ENCODE measurements at regions not wholly inside any gene's neighbourhood (a gene's known extent, or its start where the extent isn't known, plus 50 kb on each side); places are given as distances from the start of the nearest gene placed in this dataset.

DNA sequence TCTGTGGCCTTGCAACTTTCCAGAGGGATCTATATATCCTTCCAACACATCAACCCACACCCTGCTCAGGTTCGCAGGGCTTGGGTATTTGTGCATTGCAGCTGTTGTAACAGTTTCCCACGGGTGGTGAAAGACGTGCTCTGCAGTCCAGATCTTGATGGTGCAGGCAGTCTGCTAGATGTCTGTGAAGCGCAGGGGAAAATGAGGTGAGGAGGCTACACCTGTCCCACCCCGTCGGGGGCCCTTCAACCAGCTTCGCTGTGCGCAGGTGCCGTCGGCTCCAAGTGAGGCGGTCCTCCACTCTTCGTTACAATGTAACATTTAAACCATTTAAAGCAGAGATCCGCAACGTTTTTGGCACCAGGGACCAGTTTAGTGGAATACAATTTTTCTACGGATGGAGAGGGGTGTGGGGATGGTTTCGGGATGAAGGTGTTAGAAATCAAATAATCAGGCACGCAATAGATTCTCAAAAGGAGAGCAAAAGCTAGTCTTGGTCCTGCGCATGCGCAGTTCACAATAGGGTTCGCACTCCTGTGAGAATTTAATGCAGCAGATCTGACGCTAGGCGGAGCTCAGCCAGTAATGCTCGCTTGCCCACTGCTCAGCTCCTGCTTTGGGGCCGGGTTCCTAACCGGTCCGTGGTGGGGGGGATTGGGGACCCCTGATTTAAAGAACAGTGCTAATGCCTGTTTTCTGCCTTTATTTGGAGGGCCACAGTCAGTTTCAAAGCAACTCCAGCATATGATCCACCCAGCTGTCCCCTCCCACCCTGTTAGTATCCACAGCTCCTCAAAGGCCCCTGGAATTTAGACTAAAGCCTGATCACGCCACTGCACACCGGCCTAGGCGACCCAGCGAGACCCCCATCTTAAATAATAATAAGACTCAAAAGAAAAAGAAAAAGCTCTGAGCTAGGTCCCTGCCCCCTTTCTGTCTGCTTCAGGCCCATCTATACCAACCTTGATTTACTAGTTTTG is 97.1 kb upstream of the SELENOP start:
- intact Hi-C loops (cut with DNase I): loop anchor here (10.0 kb wide), 1 partner anchor 136 kb away; the partner anchor contains the start of gene ANXA2R
- DNase-seq: peak; percentile 86 to 97 (median 93)

DNA sequence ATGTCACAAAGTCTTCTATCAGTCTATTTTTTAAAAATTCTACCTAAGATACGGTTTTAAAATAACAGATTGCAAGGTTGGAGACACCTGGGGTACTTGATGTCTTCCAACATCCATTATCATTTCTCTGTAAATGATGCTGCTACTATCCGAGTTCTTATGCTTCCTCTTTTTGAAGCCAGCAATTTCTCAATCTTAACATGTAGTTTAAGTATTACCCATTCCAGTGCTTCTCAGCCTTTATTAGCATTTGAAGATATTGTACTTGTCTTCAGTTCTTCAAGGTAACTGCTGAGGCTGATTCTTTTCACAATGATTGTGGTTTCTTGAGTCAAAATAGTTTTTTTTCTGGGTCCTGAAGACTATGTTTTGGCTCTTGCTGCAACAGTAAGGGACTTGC is 96.4 kb upstream of the SELENOP start:
- intact Hi-C loops (cut with DNase I): loop anchor here (10.0 kb wide), 1 partner anchor 137 kb away; the partner anchor contains the start of gene ANXA2R
- DNase-seq: no peak

DNA sequence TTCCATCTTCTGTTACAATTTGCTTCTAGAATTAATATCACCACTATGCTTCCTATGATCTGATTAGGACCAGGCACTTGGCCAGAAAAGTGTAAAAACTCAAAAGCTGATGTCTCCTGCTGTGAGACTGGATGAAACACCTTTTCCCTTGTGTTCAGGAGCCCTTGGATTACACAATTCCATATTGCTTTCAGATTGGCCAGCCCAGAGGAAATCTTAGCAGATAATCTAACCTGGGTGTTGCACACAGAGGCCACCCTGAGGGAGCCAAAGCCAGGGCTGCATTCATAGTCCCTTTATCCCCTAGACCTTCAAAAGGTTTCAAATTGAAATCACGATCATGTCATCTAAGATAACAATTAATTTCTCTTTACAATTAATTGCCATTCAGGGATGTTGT is 94.1 kb upstream of the SELENOP start:
- DNase-seq: no peak
- intact Hi-C loops (cut with DNase I): loop anchor here (10.0 kb wide), 1 partner anchor 139 kb away; the partner anchor contains the start of gene ANXA2R

- DNase-seq: no peak
- intact Hi-C loops (cut with DNase I): loop anchor here (10.0 kb wide), 1 partner anchor 144 kb away; the partner anchor contains the start of gene ANXA2R
These were observed 89.0 kb upstream of the SELENOP start for GRCh38 chr5:42900734-42901133.

- DNase-seq: no peak
- intact Hi-C loops (cut with DNase I): no loop called here
These were observed 87.1 kb upstream of the SELENOP start for GRCh38 chr5:42898760-42899159.

- no peak for DNase-seq
- intact Hi-C loops (cut with DNase I): no loop called here
These were observed 84.8 kb upstream of the SELENOP start for GRCh38 chr5:42896523-42896922.

- peak in 4 of 42 donors; percentile 34 to 54 (median 36) for DNase-seq
- intact Hi-C loops (cut with DNase I): no loop called here
These were observed 82.4 kb upstream of the SELENOP start for GRCh38 chr5:42894057-42894456.

DNA sequence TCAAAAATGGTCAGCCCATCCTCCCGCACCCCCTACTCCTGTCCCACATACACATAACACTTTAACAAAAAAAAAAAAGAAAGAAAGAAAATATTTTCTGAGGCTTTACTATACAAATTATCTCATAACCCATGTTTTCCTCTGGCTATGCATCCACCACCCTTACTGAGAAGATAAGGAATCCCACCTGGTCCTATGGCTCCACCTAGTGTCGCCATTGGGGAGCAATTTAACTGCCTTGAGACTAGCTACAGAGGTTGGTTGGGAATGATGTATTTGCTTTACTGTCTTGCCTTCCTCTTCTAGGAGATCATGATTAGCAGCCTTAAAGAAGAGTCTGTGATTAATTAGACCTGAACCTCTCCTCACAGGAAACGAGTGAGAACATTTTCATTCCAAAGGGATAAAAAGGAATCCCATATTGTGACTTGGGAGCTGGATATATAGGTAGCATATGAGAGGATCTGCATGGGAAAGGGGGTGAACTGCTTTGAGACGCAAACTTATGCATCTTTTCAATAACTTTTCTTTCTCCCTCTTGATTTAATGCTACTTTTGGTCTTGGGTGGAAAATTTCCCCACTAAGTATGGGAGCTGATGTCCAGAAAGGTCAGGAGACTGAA is 77.7 kb upstream of the SELENOP start:
- peak; percentile 42 to 95 (median 84) for DNase-seq
- intact Hi-C loops (cut with DNase I): loop anchor here (10.0 kb wide), 1 partner anchor 85 kb away; no protein-coding TSS in a partner anchor

- intact Hi-C loops (cut with DNase I): loop anchor here (10.0 kb wide), 1 partner anchor 84 kb away; no protein-coding TSS in a partner anchor
- DNase-seq: no peak
These were observed 77.1 kb upstream of the SELENOP start for GRCh38 chr5:42888771-42889170.

GRCh38 chr5:42887575-42887974 is 75.9 kb upstream of the SELENOP start:
- intact Hi-C loops (cut with DNase I): loop anchor here (10.0 kb wide), 1 partner anchor 83 kb away; no protein-coding TSS in a partner anchor
- no peak for DNase-seq

DNA sequence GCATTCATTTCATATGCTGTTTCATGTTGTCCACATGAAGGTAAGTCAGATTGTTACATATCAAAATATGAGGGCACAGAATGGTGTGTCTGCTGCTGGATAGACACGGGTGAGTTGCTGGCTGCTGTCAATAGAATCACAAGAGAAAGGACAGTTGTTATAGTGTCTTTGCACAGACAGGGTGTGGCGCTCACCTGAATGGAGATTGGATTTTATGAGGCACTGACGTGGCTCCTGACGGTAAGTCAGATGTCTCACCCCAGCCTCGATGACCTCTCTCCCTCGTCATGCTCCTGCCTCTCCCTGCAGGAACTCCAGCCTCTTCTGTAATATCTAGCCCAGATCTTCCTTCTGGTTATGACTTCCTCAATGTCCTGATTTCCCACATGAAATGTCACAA is 75.4 kb upstream of the SELENOP start:
- intact Hi-C loops (cut with DNase I): loop anchor here (10.0 kb wide), 1 partner anchor 82 kb away; no protein-coding TSS in a partner anchor
- DNase-seq: no peak

DNA sequence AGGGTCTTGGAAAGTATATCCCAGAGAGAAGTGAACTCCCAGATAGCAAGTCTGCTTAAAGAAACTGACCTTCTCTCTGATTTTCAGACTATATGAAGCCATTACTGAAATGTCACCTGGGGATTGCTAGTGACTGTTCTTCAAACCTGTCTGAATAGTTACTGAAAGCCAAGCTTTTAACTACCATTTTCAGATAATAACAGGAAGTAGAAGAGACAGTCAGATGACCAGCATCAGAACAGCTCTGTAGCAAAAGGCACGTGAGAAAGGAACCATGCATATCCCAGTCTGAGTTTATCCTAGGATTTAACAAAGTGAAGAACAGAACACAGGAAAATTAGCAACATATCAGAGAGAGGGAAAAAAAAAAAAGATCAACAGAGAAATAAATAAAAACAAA is 74.9 kb upstream of the SELENOP start:
- intact Hi-C loops (cut with DNase I): loop anchor here (10.0 kb wide), 1 partner anchor 82 kb away; no protein-coding TSS in a partner anchor
- DNase-seq: no peak

GRCh38 chr5:42884326-42884725 is 72.6 kb upstream of the SELENOP start:
- intact Hi-C loops (cut with DNase I): loop anchor here (10.0 kb wide), 1 partner anchor 80 kb away; no protein-coding TSS in a partner anchor
- no peak for DNase-seq

GRCh38 chr5:42881416-42882117 is 69.9 kb upstream of the SELENOP start:
- intact Hi-C loops (cut with DNase I): loop anchor here (10.0 kb wide), 1 partner anchor 77 kb away; no protein-coding TSS in a partner anchor
- no peak for DNase-seq

DNA sequence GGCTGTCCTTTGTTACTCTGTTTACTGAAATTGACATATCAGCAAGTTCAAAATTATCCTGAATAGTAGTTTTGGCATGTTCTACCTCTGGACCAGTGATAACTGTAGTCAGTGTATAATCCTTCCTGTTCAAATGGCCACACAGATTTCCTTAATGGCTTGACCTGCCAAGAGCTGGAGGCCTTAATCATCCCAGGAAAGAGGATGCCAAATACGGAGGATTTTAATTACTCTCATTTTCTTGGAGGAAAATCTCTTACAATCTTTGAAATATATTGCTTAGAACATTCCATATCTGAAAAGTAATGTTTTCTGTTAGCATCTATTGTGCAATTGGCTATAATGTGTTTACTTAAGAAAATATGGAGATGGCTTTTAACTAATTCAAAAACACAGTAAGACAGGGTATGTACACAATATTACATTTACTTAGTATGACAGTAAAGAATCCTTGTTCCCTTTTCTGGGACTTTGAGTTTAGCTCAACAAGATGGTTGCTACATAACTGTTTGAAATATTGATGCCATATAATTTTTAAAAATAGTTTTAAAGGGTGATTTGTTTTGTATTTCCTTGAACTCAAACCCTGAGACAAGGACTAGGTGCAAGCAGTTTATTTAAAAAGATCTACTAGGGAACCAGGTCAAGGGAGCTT is 68.9 kb upstream of the SELENOP start:
- DNase-seq: no peak
- intact Hi-C loops (cut with DNase I): loop anchor here (10.0 kb wide), 1 partner anchor 76 kb away; no protein-coding TSS in a partner anchor

DNA sequence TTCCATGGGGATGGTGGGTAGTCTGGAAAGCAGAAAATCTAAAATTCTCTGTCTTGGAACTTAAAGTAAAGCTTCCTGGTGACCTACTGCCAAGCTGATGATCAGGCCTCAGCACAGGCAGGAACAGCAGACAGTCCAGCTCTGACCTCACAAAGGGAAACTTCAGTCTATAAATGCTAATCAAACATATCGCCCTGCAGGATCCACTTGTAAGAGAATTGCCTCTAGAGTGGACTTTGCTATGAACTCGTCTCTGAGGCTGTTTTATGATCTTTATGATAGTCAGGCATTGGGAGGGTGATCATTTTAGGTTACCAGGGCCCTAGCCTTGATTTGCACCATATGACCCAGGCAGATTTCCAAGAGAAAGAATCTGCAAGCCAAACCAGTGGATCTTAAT is 67.6 kb upstream of the SELENOP start:
- intact Hi-C loops (cut with DNase I): no loop called here
- DNase-seq: no peak

DNA sequence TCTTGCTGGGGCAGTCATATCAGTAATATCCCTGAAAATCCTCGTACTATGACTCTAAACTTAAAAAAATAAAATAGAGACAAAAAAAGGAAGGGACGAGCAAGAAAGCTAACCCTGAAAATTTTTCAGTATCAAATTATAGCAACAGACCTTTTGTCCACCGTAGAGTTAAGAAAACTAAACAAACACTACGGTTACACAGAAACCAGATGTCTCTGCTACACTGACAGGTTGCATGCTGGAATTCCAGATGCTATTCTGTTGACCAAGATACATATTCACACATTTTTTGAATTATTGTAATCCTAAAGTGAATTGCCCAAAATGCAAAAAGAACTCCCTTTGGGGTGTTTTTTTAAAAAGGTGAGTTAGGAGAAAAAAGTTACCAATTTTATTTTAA is 66.9 kb upstream of the SELENOP start:
- intact Hi-C loops (cut with DNase I): no loop called here
- no peak for DNase-seq

DNA sequence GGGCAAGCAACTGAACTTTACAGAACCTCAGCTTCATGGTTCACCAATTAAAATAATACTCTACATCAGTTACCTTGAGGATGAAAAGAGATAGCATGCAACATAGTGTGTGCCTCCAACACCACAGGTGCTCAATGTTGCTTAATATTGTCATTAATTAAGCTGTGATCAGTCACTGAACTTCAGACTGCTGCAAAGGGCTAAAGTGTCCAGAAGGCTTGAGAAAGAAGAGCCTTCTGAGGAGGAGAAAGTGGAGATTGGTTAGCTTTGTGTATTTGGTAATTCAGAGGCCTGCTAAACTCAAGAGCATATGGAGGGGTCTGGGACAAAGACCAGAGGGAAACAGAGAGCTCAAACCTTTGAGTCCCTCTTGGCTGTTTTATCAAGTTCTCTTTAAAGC is 66.3 kb upstream of the SELENOP start:
- DNase-seq: no peak
- intact Hi-C loops (cut with DNase I): no loop called here

Measured in head of caudate nucleus (tissue), 42 donors.